A673 (cell line): ENCODE measurements at regions not wholly inside any gene's neighbourhood (a gene's known extent, or its start where the extent isn't known, plus 50 kb on each side); places are given as distances from the start of the nearest gene placed in this dataset.

Source experiments
- EZH2 ChIP-seq: fragments of 200-600 bp; sonication (generic); IDR thresholded peaks from 2 replicates; pipeline ENCODE4 v1.6.1; 2017; ENCODE audit warnings: borderline replicate concordance, low read depth, mild to moderate bottlenecking, mixed read lengths, antibody characterized with exemption, low read length; ENCODE audit not compliant: poor library complexity, severe bottlenecking
- TF ChIP-seq, protein P1 (sequence below): fragments of 300-800, 200-600 bp; sonication (generic); conservative IDR thresholded peaks from 2 replicates; pipeline ENCODE4 v1.5.1; 2017; ENCODE audit warnings: low read depth, mild to moderate bottlenecking, antibody characterized with exemption, low read length, moderate library complexity, mixed read lengths

DNA sequence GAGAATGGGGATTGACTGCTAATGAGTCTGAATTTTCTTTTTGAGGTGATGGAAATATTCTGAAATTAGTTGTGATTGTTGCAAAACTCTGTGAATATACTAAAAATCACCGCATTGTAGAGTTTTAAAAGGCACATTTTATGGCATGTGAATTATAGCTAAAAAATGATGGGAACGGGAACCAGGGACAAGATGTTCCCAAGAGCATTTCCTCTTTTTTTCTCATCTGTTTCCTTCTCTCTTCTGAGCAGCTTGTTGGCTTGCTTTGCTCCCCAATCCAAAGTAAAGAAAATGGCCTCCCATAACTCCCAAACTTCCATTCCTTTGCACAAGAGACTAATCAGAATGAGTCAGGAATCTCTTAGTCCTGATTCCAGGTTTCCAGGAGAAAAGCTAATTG lies 459.2 kb downstream of the TSHZ3 start:
- TF ChIP-seq, protein P1, sequence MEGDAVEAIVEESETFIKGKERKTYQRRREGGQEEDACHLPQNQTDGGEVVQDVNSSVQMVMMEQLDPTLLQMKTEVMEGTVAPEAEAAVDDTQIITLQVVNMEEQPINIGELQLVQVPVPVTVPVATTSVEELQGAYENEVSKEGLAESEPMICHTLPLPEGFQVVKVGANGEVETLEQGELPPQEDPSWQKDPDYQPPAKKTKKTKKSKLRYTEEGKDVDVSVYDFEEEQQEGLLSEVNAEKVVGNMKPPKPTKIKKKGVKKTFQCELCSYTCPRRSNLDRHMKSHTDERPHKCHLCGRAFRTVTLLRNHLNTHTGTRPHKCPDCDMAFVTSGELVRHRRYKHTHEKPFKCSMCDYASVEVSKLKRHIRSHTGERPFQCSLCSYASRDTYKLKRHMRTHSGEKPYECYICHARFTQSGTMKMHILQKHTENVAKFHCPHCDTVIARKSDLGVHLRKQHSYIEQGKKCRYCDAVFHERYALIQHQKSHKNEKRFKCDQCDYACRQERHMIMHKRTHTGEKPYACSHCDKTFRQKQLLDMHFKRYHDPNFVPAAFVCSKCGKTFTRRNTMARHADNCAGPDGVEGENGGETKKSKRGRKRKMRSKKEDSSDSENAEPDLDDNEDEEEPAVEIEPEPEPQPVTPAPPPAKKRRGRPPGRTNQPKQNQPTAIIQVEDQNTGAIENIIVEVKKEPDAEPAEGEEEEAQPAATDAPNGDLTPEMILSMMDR = no peak
- TF ChIP-seq EZH2 = no peak
